SU-DHL-6 (cell line): ENCODE measurements at regions not wholly inside any gene's neighbourhood (a gene's known extent, or its start where the extent isn't known, plus 50 kb on each side); places are given as distances from the start of the nearest gene placed in this dataset.

ENCODE experiments used
- CTCF ChIP-seq: fragments of 200-600 bp; sonication (generic); IDR thresholded peaks from one replicate; pipeline ENCODE4 v1.5.1; 2017; ENCODE audit warnings: antibody characterized with exemption, mild to moderate bottlenecking, low read length, moderate library complexity; ENCODE audit not compliant: insufficient read depth, poor library complexity, severe bottlenecking
- EZH2phosphoT487 ChIP-seq: fragments of 200-600 bp; sonication (generic), shearing (Covaris generic); conservative IDR thresholded peaks from 2 replicates; pipeline ENCODE4 v1.6.1; 2018; ENCODE audit warnings: mild to moderate bottlenecking, antibody characterized with exemption, low read length, moderate library complexity, mixed read lengths

DNA sequence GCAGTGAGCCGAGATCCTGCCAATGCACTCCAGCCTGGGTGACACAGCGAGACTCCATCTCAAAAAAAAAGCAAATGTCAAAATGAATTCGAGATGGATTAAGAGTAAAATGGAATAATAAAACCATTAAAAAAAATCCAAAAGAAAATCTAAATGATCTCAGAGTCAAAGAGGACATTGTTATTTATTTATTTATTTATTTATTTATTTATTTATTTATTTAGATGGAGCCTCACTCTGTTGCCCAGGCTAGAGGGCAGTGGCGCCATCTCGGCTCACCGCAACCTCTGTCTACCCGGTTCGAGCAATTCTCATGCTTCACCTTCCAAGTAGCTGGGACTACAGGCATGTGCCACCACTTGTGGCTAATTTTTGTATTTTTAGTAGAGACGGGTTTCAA is 349.2 kb downstream of the ANKRD30A start:
- TF ChIP-seq CTCF: no peak
- TF ChIP-seq EZH2phosphoT487: no peak
